ENCODE measurements at regions not wholly inside any gene's neighbourhood (a gene's known extent, or its start where the extent isn't known, plus 50 kb on each side); places are given as distances from the start of the nearest gene placed in this dataset.

GRCh38 chr10:42883993-42884983, 101.7 kb downstream of the BMS1 start:
- H3K4me3 ChIP-seq (ENCODE audit: low read length) = no peak overlapping the region

DNA sequence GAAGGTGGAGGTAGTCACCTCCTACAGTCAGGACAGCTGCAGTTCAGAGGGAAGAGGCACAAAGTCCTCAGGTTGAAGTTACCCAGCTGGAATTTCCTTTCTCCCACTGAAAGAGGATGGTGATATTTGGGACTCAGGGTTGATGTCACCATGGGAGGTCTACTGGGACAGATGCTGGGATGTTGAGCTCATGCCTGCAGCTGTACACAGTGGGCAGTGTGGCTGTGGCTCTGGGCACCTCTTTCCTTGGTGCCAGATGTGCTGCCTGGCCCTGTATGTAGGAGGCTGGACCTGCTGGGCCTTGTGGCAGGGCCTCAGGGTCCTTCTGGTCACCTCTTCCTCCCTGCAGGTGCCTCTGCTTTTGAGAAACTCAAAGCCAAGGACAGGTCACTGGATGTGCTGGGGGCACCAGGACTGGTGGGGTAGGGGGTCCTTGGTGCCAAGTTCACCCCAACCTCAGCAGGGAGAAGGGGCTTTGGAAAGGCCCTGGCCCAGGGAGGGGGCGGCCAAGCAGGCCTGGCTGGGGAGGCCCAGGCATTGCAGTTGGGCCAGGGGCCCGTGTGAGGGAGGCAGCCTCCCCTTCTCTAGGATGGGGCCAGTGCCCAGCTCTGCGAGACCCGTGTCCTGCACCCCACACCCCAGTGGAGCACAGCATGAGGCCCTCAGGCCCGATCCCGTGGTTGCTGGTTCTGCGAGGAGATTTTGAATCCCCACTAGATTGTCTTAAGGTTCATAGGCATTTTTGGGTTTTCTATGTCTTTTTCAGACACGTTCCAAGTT, 103.1 kb downstream of the BMS1 start:
- DNase-seq (ENCODE audit: low read depth) = no peak
- TF ChIP-seq, protein P1, sequence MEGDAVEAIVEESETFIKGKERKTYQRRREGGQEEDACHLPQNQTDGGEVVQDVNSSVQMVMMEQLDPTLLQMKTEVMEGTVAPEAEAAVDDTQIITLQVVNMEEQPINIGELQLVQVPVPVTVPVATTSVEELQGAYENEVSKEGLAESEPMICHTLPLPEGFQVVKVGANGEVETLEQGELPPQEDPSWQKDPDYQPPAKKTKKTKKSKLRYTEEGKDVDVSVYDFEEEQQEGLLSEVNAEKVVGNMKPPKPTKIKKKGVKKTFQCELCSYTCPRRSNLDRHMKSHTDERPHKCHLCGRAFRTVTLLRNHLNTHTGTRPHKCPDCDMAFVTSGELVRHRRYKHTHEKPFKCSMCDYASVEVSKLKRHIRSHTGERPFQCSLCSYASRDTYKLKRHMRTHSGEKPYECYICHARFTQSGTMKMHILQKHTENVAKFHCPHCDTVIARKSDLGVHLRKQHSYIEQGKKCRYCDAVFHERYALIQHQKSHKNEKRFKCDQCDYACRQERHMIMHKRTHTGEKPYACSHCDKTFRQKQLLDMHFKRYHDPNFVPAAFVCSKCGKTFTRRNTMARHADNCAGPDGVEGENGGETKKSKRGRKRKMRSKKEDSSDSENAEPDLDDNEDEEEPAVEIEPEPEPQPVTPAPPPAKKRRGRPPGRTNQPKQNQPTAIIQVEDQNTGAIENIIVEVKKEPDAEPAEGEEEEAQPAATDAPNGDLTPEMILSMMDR (conservative IDR thresholded peaks at IDR 0.05; ENCODE audit: low read depth, low read length) = no peak
- H3K4me3 ChIP-seq (ENCODE audit: low read length) = no peak overlapping the region

More at GRCh38 chr10:42883993-42884983, 101.7 kb downstream of the BMS1 start:
- no peak for DNase-seq (ENCODE audit: low read depth)
- TF ChIP-seq, protein P1 (conservative IDR thresholded peaks at IDR 0.05; ENCODE audit: low read depth, low read length) = no peak

DNA sequence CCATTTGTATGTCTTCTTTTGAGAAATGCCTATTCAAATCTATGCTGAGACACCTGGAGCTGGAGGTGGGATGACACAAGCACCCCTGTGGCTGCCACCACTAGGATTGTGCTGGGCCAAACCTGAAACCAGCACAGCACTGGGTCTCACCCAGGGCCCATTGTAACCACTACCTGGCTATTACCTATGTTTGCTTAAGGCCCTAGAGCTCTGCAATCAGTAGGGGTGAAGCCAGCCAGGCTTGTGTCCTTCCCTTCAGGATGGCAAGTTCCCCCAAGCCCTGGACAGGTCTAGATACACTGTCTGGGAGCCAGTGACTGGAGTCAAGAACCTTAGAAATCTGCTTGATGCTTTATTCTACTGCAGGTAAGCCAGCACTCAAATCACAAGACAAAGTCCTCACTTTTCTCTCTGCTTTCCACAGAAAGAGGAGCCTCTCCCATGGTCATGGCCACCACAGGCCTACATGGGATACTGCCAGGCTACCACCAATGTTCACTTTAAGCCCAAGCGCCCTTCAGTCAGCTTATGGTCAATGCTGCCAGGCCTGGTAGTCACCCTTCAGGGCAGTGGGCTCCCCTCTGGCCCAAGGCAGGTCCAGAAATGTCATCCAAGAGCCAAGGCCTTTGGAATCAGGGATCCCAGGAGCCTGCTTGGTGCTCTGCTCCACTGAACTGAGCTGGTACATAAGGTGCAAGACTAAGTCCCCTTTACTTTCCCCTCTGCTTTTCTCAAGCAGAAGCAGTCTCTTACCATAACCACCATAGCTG, 105.3 kb downstream of the BMS1 start:
- TF ChIP-seq, protein P1 (conservative IDR thresholded peaks at IDR 0.05; ENCODE audit: low read depth, low read length) = no peak
- DNase-seq (ENCODE audit: low read depth) = no peak
- H3K4me3 ChIP-seq (ENCODE audit: low read length) = no peak overlapping the region

DNA sequence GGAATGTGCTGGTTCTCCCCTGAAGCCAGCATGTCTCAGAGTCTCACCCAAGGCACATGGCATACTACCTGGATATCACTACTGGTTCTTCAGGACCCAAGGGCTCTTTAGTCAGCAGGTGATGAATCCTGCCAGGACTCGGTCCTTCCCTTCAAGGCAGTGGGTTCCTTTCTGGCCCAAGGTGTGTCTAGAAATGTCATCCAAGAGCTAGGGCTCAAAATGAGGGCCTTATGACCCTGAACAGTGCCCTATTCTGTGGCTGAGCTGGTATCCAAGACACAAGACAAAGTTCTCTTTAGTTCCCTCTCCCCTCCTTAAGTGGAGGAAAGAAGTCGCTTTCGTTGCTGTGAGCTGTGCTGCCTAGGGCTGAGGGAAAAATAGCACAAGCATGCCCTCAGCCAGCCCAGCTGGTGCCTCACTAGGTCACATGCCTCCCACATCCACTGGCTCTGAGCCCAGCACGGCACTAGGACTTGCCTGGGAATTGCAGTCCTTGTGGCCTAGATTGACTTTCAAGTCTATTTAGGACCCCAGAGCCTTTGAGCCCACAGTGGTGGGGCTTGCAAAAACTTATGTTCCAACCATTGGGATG, 106.0 kb downstream of the BMS1 start:
- TF ChIP-seq, protein P1 (conservative IDR thresholded peaks at IDR 0.05; ENCODE audit: low read depth, low read length) = no peak
- no peak for DNase-seq (ENCODE audit: low read depth)
- H3K4me3 ChIP-seq (ENCODE audit: low read length) = no peak overlapping the region

GRCh38 chr10:42896735-42897134, 114.1 kb downstream of the BMS1 start:
- DNase-seq (ENCODE audit: low read depth) = no peak
- TF ChIP-seq, protein P1 (conservative IDR thresholded peaks at IDR 0.05; ENCODE audit: low read depth, low read length) = no peak
- H3K4me3 ChIP-seq (ENCODE audit: low read length) = no peak overlapping the region

All from retinal pigment epithelial cell (primary cell).